Fibroblast of mammary gland (primary cell): ENCODE measurements at regions not wholly inside any gene's neighbourhood (a gene's known extent, or its start where the extent isn't known, plus 50 kb on each side); places are given as distances from the start of the nearest gene placed in this dataset.

ENCODE experiments used
- DNase-seq: peaks from one replicate; pipeline ENCODE4 v3.0.0-alpha.2; 2010; ENCODE audit warnings: low read depth
- H3K4me3 ChIP-seq: 2 replicates; pipeline ENCODE4 v1.5.1; 2011; ENCODE audit warnings: low read depth, mild to moderate bottlenecking, low read length, moderate library complexity; ENCODE audit not compliant: control insufficient read depth
- TF ChIP-seq, protein P1 (sequence below): conservative IDR thresholded peaks from 2 replicates; pipeline ENCODE4 v1.5.1; 2011; ENCODE audit warnings: low read depth, low read length, inconsistent platforms; ENCODE audit not compliant: control insufficient read depth, insufficient read depth

GRCh38 chr3:141684758-141685157 lies 53.3 kb upstream of the RNF7 start:
- TF ChIP-seq, protein P1, sequence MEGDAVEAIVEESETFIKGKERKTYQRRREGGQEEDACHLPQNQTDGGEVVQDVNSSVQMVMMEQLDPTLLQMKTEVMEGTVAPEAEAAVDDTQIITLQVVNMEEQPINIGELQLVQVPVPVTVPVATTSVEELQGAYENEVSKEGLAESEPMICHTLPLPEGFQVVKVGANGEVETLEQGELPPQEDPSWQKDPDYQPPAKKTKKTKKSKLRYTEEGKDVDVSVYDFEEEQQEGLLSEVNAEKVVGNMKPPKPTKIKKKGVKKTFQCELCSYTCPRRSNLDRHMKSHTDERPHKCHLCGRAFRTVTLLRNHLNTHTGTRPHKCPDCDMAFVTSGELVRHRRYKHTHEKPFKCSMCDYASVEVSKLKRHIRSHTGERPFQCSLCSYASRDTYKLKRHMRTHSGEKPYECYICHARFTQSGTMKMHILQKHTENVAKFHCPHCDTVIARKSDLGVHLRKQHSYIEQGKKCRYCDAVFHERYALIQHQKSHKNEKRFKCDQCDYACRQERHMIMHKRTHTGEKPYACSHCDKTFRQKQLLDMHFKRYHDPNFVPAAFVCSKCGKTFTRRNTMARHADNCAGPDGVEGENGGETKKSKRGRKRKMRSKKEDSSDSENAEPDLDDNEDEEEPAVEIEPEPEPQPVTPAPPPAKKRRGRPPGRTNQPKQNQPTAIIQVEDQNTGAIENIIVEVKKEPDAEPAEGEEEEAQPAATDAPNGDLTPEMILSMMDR: no peak
- no peak overlapping the region for H3K4me3 ChIP-seq
- DNase-seq: no peak

GRCh38 chr3:141686466-141687291 lies 51.4 kb upstream of the RNF7 start:
- H3K4me3 ChIP-seq: peak overlapping the region; percentile 36
- TF ChIP-seq, protein P1: no peak

More at GRCh38 chr3:141686466-141687291, 51.4 kb upstream of the RNF7 start:
- peak; percentile 84 for DNase-seq
